Left lobe of liver (tissue), 2 donors: ENCODE measurements at regions not wholly inside any gene's neighbourhood (a gene's known extent, or its start where the extent isn't known, plus 50 kb on each side); places are given as distances from the start of the nearest gene placed in this dataset.
A peak's percentile ranks its signal among the peaks of the same experiment; 100 is the strongest.

Experiments
- ATAC-seq: fragments of 200-7000 bp; cut with Tn5 transposase; one replicate; pipeline ENCODE4 v1.9.1; 2020; ENCODE audit warnings: mild to moderate bottlenecking, moderate library complexity
- DNase-seq: peaks from one replicate; pipeline ENCODE4 v3.0.0-alpha.2; 2020; ENCODE audit warnings: low spot score
- donor health status: DM: no; HTN: no; CAD: no; lungs with moderate emphysema.
- donor health status: DM: no; HTN: yes; CAD: no.

- no peak for DNase-seq
- ATAC-seq = no peak
Measured at GRCh38 chr7:46029111-46029704, 108.1 kb upstream of the IGFBP3 start.

- DNase-seq = no peak
Measured at GRCh38 chr7:46028246-46028645, 107.2 kb upstream of the IGFBP3 start.

GRCh38 chr7:46026741-46027140 is 105.7 kb upstream of the IGFBP3 start:
- ATAC-seq = no peak
- no peak for DNase-seq

More at GRCh38 chr7:46028246-46028645, 107.2 kb upstream of the IGFBP3 start:
- ATAC-seq = no peak

GRCh38 chr7:46024263-46024916 is 103.3 kb upstream of the IGFBP3 start:
- peak; percentile 93 for ATAC-seq
- DNase-seq = peak; percentile 60

- ATAC-seq = no peak
- DNase-seq = no peak
Measured at GRCh38 chr7:46022397-46022796, 101.3 kb upstream of the IGFBP3 start.

GRCh38 chr7:46015107-46015868 is 94.2 kb upstream of the IGFBP3 start:
- peak; percentile 51 for DNase-seq
- ATAC-seq = peak; percentile 32

- ATAC-seq (no peak), DNase-seq (no peak)
Measured at GRCh38 chr7:46011501-46011900, 90.4 kb upstream of the IGFBP3 start.

GRCh38 chr7:46011059-46011458 is 90.0 kb upstream of the IGFBP3 start:
- DNase-seq = no peak

GRCh38 chr7:46009211-46009610 is 88.1 kb upstream of the IGFBP3 start:
- DNase-seq (no peak), ATAC-seq (no peak)

More at GRCh38 chr7:46011059-46011458, 90.0 kb upstream of the IGFBP3 start:
- no peak for ATAC-seq

GRCh38 chr7:46007990-46008643 is 87.0 kb upstream of the IGFBP3 start:
- no peak for ATAC-seq
- no peak for DNase-seq

GRCh38 chr7:46007194-46007593 is 86.1 kb upstream of the IGFBP3 start:
- ATAC-seq = no peak
- no peak for DNase-seq

- DNase-seq (no peak), ATAC-seq (no peak)
Measured at GRCh38 chr7:46006723-46007122, 85.7 kb upstream of the IGFBP3 start.

GRCh38 chr7:46006212-46006611 is 85.1 kb upstream of the IGFBP3 start:
- DNase-seq = no peak
- no peak for ATAC-seq

- ATAC-seq = no peak
- no peak for DNase-seq
Measured at GRCh38 chr7:46004965-46005364, 83.9 kb upstream of the IGFBP3 start.

GRCh38 chr7:46003896-46004875 is 83.1 kb upstream of the IGFBP3 start:
- DNase-seq = no peak
- no peak for ATAC-seq

GRCh38 chr7:46003161-46003560 is 82.1 kb upstream of the IGFBP3 start:
- DNase-seq = no peak
- no peak for ATAC-seq

- no peak for DNase-seq
- ATAC-seq = no peak
Measured at GRCh38 chr7:46000513-46000912, 79.4 kb upstream of the IGFBP3 start.

- ATAC-seq (no peak), DNase-seq (no peak)
Measured at GRCh38 chr7:45999541-45999940, 78.5 kb upstream of the IGFBP3 start.

- DNase-seq (no peak), ATAC-seq (no peak)
Measured at GRCh38 chr7:45998506-45998905, 77.4 kb upstream of the IGFBP3 start.

GRCh38 chr7:45993621-45994020 is 72.5 kb upstream of the IGFBP3 start:
- ATAC-seq (no peak), DNase-seq (no peak)
